ENCODE measurements at regions not wholly inside any gene's neighbourhood (a gene's known extent, or its start where the extent isn't known, plus 50 kb on each side); places are given as distances from the start of the nearest gene placed in this dataset.

- Histone ChIP-seq H3K4me3 (ENCODE audit: low read length) (no peak overlapping the region), H3K27me3 (ENCODE audit: control insufficient read depth, insufficient read depth, low read length) (no peaks in the 10 kb centered on the region), H3K4me1 (ENCODE audit: control insufficient read depth, insufficient read depth, low read length) (no peaks in the 10 kb centered on the region)
These were observed 896.2 kb downstream of the BRD1 start for GRCh38 chr22:48931452-48931851.

GRCh38 chr22:48929276-48929790 is 898.3 kb downstream of the BRD1 start:
- Histone ChIP-seq H3K36me3 (ENCODE audit: control insufficient read depth, insufficient read depth, low read length) (no peaks in the 10 kb centered on the region), H3K9ac (ENCODE audit: low read length) (no peak overlapping the region), H3K4me3 (ENCODE audit: low read length) (no peak overlapping the region), H3K4me1 (ENCODE audit: control insufficient read depth, insufficient read depth, low read length) (no peaks in the 10 kb centered on the region), H3K27me3 (ENCODE audit: control insufficient read depth, insufficient read depth, low read length) (no peaks in the 10 kb centered on the region), H3K27ac (ENCODE audit: low read depth, low read length) (no peak overlapping the region)

More at GRCh38 chr22:48931452-48931851, 896.2 kb downstream of the BRD1 start:
- H3K36me3 ChIP-seq (ENCODE audit: control insufficient read depth, insufficient read depth, low read length) = no peaks in the 10 kb centered on the region
- H3K9ac ChIP-seq (ENCODE audit: low read length) = no peak overlapping the region
- no peak overlapping the region for H3K27ac ChIP-seq (ENCODE audit: low read depth, low read length)

GRCh38 chr22:48927591-48927990 is 900.1 kb downstream of the BRD1 start:
- Histone ChIP-seq H3K4me3 (ENCODE audit: low read length) (no peak overlapping the region), H3K4me1 (ENCODE audit: control insufficient read depth, insufficient read depth, low read length) (no peaks in the 10 kb centered on the region), H3K27me3 (ENCODE audit: control insufficient read depth, insufficient read depth, low read length) (no peaks in the 10 kb centered on the region), H3K9ac (ENCODE audit: low read length) (no peak overlapping the region), H3K36me3 (ENCODE audit: control insufficient read depth, insufficient read depth, low read length) (no peaks in the 10 kb centered on the region), H3K27ac (ENCODE audit: low read depth, low read length) (no peak overlapping the region)

- no peak overlapping the region for H3K4me3 ChIP-seq (ENCODE audit: low read length)
- no peak overlapping the region for H3K27ac ChIP-seq (ENCODE audit: low read depth, low read length)
- no peaks in the 10 kb centered on the region for H3K27me3 ChIP-seq (ENCODE audit: control insufficient read depth, insufficient read depth, low read length)
- H3K36me3 ChIP-seq (ENCODE audit: control insufficient read depth, insufficient read depth, low read length) = no peaks in the 10 kb centered on the region
- no peak overlapping the region for H3K9ac ChIP-seq (ENCODE audit: low read length)
- H3K4me1 ChIP-seq (ENCODE audit: control insufficient read depth, insufficient read depth, low read length) = no peaks in the 10 kb centered on the region
These were observed 901.0 kb downstream of the BRD1 start for GRCh38 chr22:48926643-48927042.

GRCh38 chr22:48926136-48926535 is 901.5 kb downstream of the BRD1 start:
- Histone ChIP-seq H3K4me3 (ENCODE audit: low read length) (no peak overlapping the region), H3K27ac (ENCODE audit: low read depth, low read length) (no peak overlapping the region), H3K4me1 (ENCODE audit: control insufficient read depth, insufficient read depth, low read length) (no peaks in the 10 kb centered on the region), H3K9ac (ENCODE audit: low read length) (no peak overlapping the region), H3K36me3 (ENCODE audit: control insufficient read depth, insufficient read depth, low read length) (no peaks in the 10 kb centered on the region), H3K27me3 (ENCODE audit: control insufficient read depth, insufficient read depth, low read length) (no peaks in the 10 kb centered on the region)

- Histone ChIP-seq H3K4me1 (ENCODE audit: control insufficient read depth, insufficient read depth, low read length) (no peaks in the 10 kb centered on the region), H3K4me3 (ENCODE audit: low read length) (no peak overlapping the region), H3K36me3 (ENCODE audit: control insufficient read depth, insufficient read depth, low read length) (no peaks in the 10 kb centered on the region), H3K27ac (ENCODE audit: low read depth, low read length) (no peak overlapping the region), H3K27me3 (ENCODE audit: control insufficient read depth, insufficient read depth, low read length) (no peaks in the 10 kb centered on the region), H3K9ac (ENCODE audit: low read length) (no peak overlapping the region)
These were observed 902.2 kb downstream of the BRD1 start for GRCh38 chr22:48925450-48925849.

- no peak overlapping the region for H3K4me3 ChIP-seq (ENCODE audit: low read length)
- H3K36me3 ChIP-seq (ENCODE audit: control insufficient read depth, insufficient read depth, low read length) = no peaks in the 10 kb centered on the region
- no peak overlapping the region for H3K27ac ChIP-seq (ENCODE audit: low read depth, low read length)
- no peaks in the 10 kb centered on the region for H3K4me1 ChIP-seq (ENCODE audit: control insufficient read depth, insufficient read depth, low read length)
- H3K27me3 ChIP-seq (ENCODE audit: control insufficient read depth, insufficient read depth, low read length) = no peaks in the 10 kb centered on the region
- no peak overlapping the region for H3K9ac ChIP-seq (ENCODE audit: low read length)
These were observed 903.7 kb downstream of the BRD1 start for GRCh38 chr22:48923996-48924395.

GRCh38 chr22:48923165-48923865 is 904.4 kb downstream of the BRD1 start:
- no peak overlapping the region for H3K27ac ChIP-seq (ENCODE audit: low read depth, low read length)
- H3K4me3 ChIP-seq (ENCODE audit: low read length) = no peak overlapping the region
- no peaks in the 10 kb centered on the region for H3K4me1 ChIP-seq (ENCODE audit: control insufficient read depth, insufficient read depth, low read length)
- H3K36me3 ChIP-seq (ENCODE audit: control insufficient read depth, insufficient read depth, low read length) = no peaks in the 10 kb centered on the region
- no peaks in the 10 kb centered on the region for H3K27me3 ChIP-seq (ENCODE audit: control insufficient read depth, insufficient read depth, low read length)
- H3K9ac ChIP-seq (ENCODE audit: low read length) = no peak overlapping the region

GRCh38 chr22:48921411-48921903 is 906.2 kb downstream of the BRD1 start:
- H3K27me3 ChIP-seq (ENCODE audit: control insufficient read depth, insufficient read depth, low read length) = no peaks in the 10 kb centered on the region
- no peak overlapping the region for H3K4me3 ChIP-seq (ENCODE audit: low read length)
- no peaks in the 10 kb centered on the region for H3K4me1 ChIP-seq (ENCODE audit: control insufficient read depth, insufficient read depth, low read length)
- no peaks in the 10 kb centered on the region for H3K36me3 ChIP-seq (ENCODE audit: control insufficient read depth, insufficient read depth, low read length)
- H3K9ac ChIP-seq (ENCODE audit: low read length) = no peak overlapping the region
- H3K27ac ChIP-seq (ENCODE audit: low read depth, low read length) = no peak overlapping the region

GRCh38 chr22:48920776-48921241 is 906.9 kb downstream of the BRD1 start:
- Histone ChIP-seq H3K27ac (ENCODE audit: low read depth, low read length) (no peak overlapping the region), H3K9ac (ENCODE audit: low read length) (no peak overlapping the region), H3K36me3 (ENCODE audit: control insufficient read depth, insufficient read depth, low read length) (no peaks in the 10 kb centered on the region), H3K27me3 (ENCODE audit: control insufficient read depth, insufficient read depth, low read length) (no peaks in the 10 kb centered on the region), H3K4me1 (ENCODE audit: control insufficient read depth, insufficient read depth, low read length) (no peaks in the 10 kb centered on the region), H3K4me3 (ENCODE audit: low read length) (no peak overlapping the region)

GRCh38 chr22:48919851-48920589 is 907.7 kb downstream of the BRD1 start:
- no peaks in the 10 kb centered on the region for H3K36me3 ChIP-seq (ENCODE audit: control insufficient read depth, insufficient read depth, low read length)
- H3K4me3 ChIP-seq (ENCODE audit: low read length) = no peak overlapping the region
- H3K27ac ChIP-seq (ENCODE audit: low read depth, low read length) = no peak overlapping the region
- H3K27me3 ChIP-seq (ENCODE audit: control insufficient read depth, insufficient read depth, low read length) = no peaks in the 10 kb centered on the region
- no peak overlapping the region for H3K9ac ChIP-seq (ENCODE audit: low read length)
- H3K4me1 ChIP-seq (ENCODE audit: control insufficient read depth, insufficient read depth, low read length) = no peaks in the 10 kb centered on the region

- no peaks in the 10 kb centered on the region for H3K27me3 ChIP-seq (ENCODE audit: control insufficient read depth, insufficient read depth, low read length)
- H3K36me3 ChIP-seq (ENCODE audit: control insufficient read depth, insufficient read depth, low read length) = no peaks in the 10 kb centered on the region
- no peak overlapping the region for H3K9ac ChIP-seq (ENCODE audit: low read length)
- H3K27ac ChIP-seq (ENCODE audit: low read depth, low read length) = no peak overlapping the region
- H3K4me1 ChIP-seq (ENCODE audit: control insufficient read depth, insufficient read depth, low read length) = no peaks in the 10 kb centered on the region
- H3K4me3 ChIP-seq (ENCODE audit: low read length) = no peak overlapping the region
These were observed 908.5 kb downstream of the BRD1 start for GRCh38 chr22:48919187-48919590.
